HCT116 (cell line): ENCODE measurements at regions not wholly inside any gene's neighbourhood (a gene's known extent, or its start where the extent isn't known, plus 50 kb on each side); places are given as distances from the start of the nearest gene placed in this dataset.

Source experiments
- ATAC-seq: fragments of 200-7000 bp; cut with Tn5 transposase; 2 replicates; pipeline ENCODE4 v1.9.1; 2020; ENCODE audit warnings: mild to moderate bottlenecking, moderate library complexity
- BruUV-seq: library from RNA; stranded (reverse); fragments of 400-500 nt; replicated peaks from 2 replicates; lab custom pipeline; 2021; lab: Mats Ljungman, UMichigan
- CTCF ChIA-PET: fragments of 300-600 bp; sonication (Branson Sonifier 250); formaldehyde crosslinking; loops from one replicate; lab custom pipeline; 2021; ENCODE audit warnings: antibody characterized with exemption; lab: Charles Lee
- POLR2A ChIA-PET: fragments of 300-600, 350-600 bp; sonication (Branson Sonifier 250); formaldehyde crosslinking; loops from one replicate; lab custom pipeline; 2021; ENCODE audit warnings: antibody characterized with exemption; lab: Charles Lee
- RAD21 ChIA-PET, 2 experiments: fragments of 300-600 bp; sonication (Branson Sonifier 250); formaldehyde crosslinking; loops; one replicate each; lab custom pipeline; 2023; ENCODE audit warnings: low total read pairs in 2 of 2; ENCODE audit not compliant: uncharacterized antibody in 2 of 2, unreplicated experiment in 2 of 2, low non-redundant PET in 1 of 2; lab: Charles Lee
- DNase-seq: peaks from one replicate; pipeline ENCODE4 v3.0.0-alpha.2; 2010; ENCODE audit warnings: low read depth, low spot score
- H2AFZ ChIP-seq: fragments of 200-600 bp; shearing (Covaris generic), sonication (generic); 2 replicates; pipeline ENCODE4 v1.6.1; 2017; ENCODE audit warnings: low read depth, mixed run types, mixed read lengths, antibody characterized with exemption, low read length; ENCODE audit not compliant: poor library complexity, severe bottlenecking
- H3K27ac ChIP-seq: 2 replicates; pipeline ENCODE4 v1.5.1; 2012; ENCODE audit warnings: low read depth, low read length
- H3K27me3 ChIP-seq: fragments of 200-600 bp; sonication (generic); 2 replicates; pipeline ENCODE4 v1.6.1; 2016; ENCODE audit warnings: mixed run types, low read length, mixed read lengths; ENCODE audit not compliant: insufficient read depth
- H3K36me3 ChIP-seq, 2 experiments: fragments of 200-500 bp in 1 of 2; fragments of 200-600 bp in 1 of 2; sonication (Bioruptor generic) in 1 of 2; sonication (generic) in 1 of 2; 2 replicates each; pipeline versions ENCODE4 v1.5.1 to v1.6.1; 2014 to 2016; ENCODE audit warnings: low read length in 2 of 2, inconsistent platforms in 1 of 2, mixed read lengths in 1 of 2, mixed run types in 1 of 2; ENCODE audit not compliant: insufficient read depth in 2 of 2, control insufficient read depth in 1 of 2
- H3K4me1 ChIP-seq, 2 experiments: fragments of 200-600 bp in 1 of 2; sonication (generic) in 1 of 2; 2 replicates each; pipeline versions ENCODE4 v1.5.1 to v1.6.1; 2012 to 2017; ENCODE audit warnings: low read length in 2 of 2, inconsistent platforms in 1 of 2, mild to moderate bottlenecking in 1 of 2, mixed read lengths in 1 of 2, mixed run types in 1 of 2, moderate library complexity in 1 of 2; ENCODE audit not compliant: insufficient read depth in 2 of 2, control insufficient read depth in 1 of 2
- H3K4me2 ChIP-seq: fragments of 200-600 bp; sonication (generic); 2 replicates; pipeline ENCODE4 v1.6.1; 2017; ENCODE audit warnings: mixed run types, low read length, mixed read lengths
- H3K4me3 ChIP-seq, 2 experiments: fragments of 200-600 bp in 1 of 2; sonication (generic) in 1 of 2; replicated peaks in 1 of 2; 2 replicates each; pipeline ENCODE4 v1.5.1; 2011 to 2016; ENCODE audit warnings: low read length in 2 of 2, control low read depth in 1 of 2, low read depth in 1 of 2, mild to moderate bottlenecking in 1 of 2, mixed read lengths in 1 of 2, mixed run types in 1 of 2
- H3K79me2 ChIP-seq: fragments of 200-600 bp; sonication (generic); 2 replicates; pipeline ENCODE4 v1.6.1; 2017; ENCODE audit warnings: mild to moderate bottlenecking, mixed run types, low read length, moderate library complexity, mixed read lengths; ENCODE audit not compliant: insufficient read depth
- H3K9ac ChIP-seq: fragments of 200-600 bp; sonication (generic); 2 replicates; pipeline ENCODE4 v1.6.1; 2016; ENCODE audit warnings: low read length, mixed read lengths
- H3K9me2 ChIP-seq: fragments of 200-600 bp; sonication (generic), shearing (Covaris generic); 2 replicates; pipeline ENCODE4 v1.6.1; 2017; ENCODE audit warnings: mixed run types, mild to moderate bottlenecking, moderate library complexity; ENCODE audit not compliant: insufficient read depth
- H3K9me3 ChIP-seq, 2 experiments: fragments of 200-500 bp in 1 of 2; fragments of 200-600 bp in 1 of 2; sonication (Bioruptor generic) in 1 of 2; sonication (generic) in 1 of 2; 2 replicates each; pipeline ENCODE4 v1.6.1; 2014 to 2017; ENCODE audit warnings: low read length in 2 of 2, mixed read lengths in 2 of 2, inconsistent platforms in 1 of 2, low read depth in 1 of 2, mild to moderate bottlenecking in 1 of 2, mixed run types in 1 of 2, moderate library complexity in 1 of 2; ENCODE audit not compliant: control insufficient read depth in 1 of 2, insufficient read depth in 1 of 2
- H4K20me1 ChIP-seq: fragments of 200-600 bp; sonication (generic), shearing (Covaris generic); 2 replicates; pipeline ENCODE4 v1.6.1; 2017; ENCODE audit warnings: mixed run types, mild to moderate bottlenecking, moderate library complexity; ENCODE audit not compliant: insufficient read depth
- ATF3 ChIP-seq: IDR thresholded peaks from 2 replicates; pipeline ENCODE4 v1.6.1; 2012
- CBX3 ChIP-seq: IDR thresholded peaks from 2 replicates; pipeline ENCODE4 v1.6.1; 2012; ENCODE audit warnings: low read depth
- CTCF ChIP-seq, 3 experiments: fragments of 200-600 bp in 1 of 3; sonication (generic) in 1 of 3; IDR thresholded peaks in 2 of 3; conservative IDR thresholded peaks in 1 of 3; 2 replicates each; pipeline ENCODE4 v1.5.1; 2012 to 2017; ENCODE audit warnings: low read depth in 2 of 3, low read length in 2 of 3, antibody characterized with exemption in 1 of 3, borderline replicate concordance in 1 of 3, control low read depth in 1 of 3, mild to moderate bottlenecking in 1 of 3, mixed read lengths in 1 of 3, mixed run types in 1 of 3, moderate library complexity in 1 of 3; ENCODE audit not compliant: insufficient read depth in 1 of 3
- EGR1 ChIP-seq: IDR thresholded peaks from 2 replicates; pipeline ENCODE4 v1.6.1; 2012; ENCODE audit warnings: low read depth
- ELF1 ChIP-seq: IDR thresholded peaks from 2 replicates; pipeline ENCODE4 v1.6.1; 2012; ENCODE audit warnings: low read depth, borderline replicate concordance
- EZH2 ChIP-seq: fragments of 200-600 bp; sonication (generic); IDR thresholded peaks from 2 replicates; pipeline ENCODE4 v1.6.1; 2017; ENCODE audit warnings: antibody characterized with exemption, mixed run types
- FOSL1 ChIP-seq: IDR thresholded peaks from 2 replicates; pipeline ENCODE4 v1.6.1; 2012; ENCODE audit warnings: low read depth
- JUND ChIP-seq: IDR thresholded peaks from 2 replicates; pipeline ENCODE4 v1.6.1; 2012
- MAX ChIP-seq: IDR thresholded peaks from 2 replicates; pipeline ENCODE4 v1.6.1; 2012
- POLR2A ChIP-seq: IDR thresholded peaks from 2 replicates; pipeline ENCODE4 v1.7.0; 2011; ENCODE audit warnings: borderline replicate concordance; ENCODE audit not compliant: insufficient read depth, insufficient read length; ENCODE audit errors: extremely low read depth
- POLR2AphosphoS5 ChIP-seq: IDR thresholded peaks from 2 replicates; pipeline ENCODE4 v1.6.1; 2011; ENCODE audit warnings: mild to moderate bottlenecking, low read depth, low read length, moderate library complexity
- RAD21 ChIP-seq: IDR thresholded peaks from 2 replicates; pipeline ENCODE4 v1.6.1; 2012; ENCODE audit warnings: low read depth, mild to moderate bottlenecking
- REST ChIP-seq: IDR thresholded peaks from 2 replicates; pipeline ENCODE4 v1.6.1; 2012; ENCODE audit warnings: low read depth
- SRF ChIP-seq: IDR thresholded peaks from 2 replicates; pipeline ENCODE4 v1.6.1; 2012; ENCODE audit warnings: low read depth
- TCF7L2 ChIP-seq: IDR thresholded peaks from 2 replicates; pipeline ENCODE4 v1.7.0; 2011; ENCODE audit warnings: borderline replicate concordance, inconsistent platforms; ENCODE audit not compliant: insufficient read depth, insufficient read length; ENCODE audit errors: extremely low read depth
- YY1 ChIP-seq: IDR thresholded peaks from 2 replicates; pipeline ENCODE4 v1.6.1; 2011; ENCODE audit warnings: low read length, low read depth, moderate library complexity, mild to moderate bottlenecking; ENCODE audit not compliant: insufficient replicate concordance; ENCODE audit errors: extremely low read depth
- ZFX ChIP-seq: fragments of 450-650 bp; IDR thresholded peaks from 2 replicates; pipeline ENCODE4 v1.6.1; 2017
- ZNF274 ChIP-seq: fragments of 200-500 bp; sonication (Bioruptor generic); IDR thresholded peaks from 2 replicates; pipeline ENCODE4 v1.6.1; 2014; ENCODE audit warnings: mild to moderate bottlenecking, low read depth, low read length, inconsistent platforms
- intact Hi-C: fragments of 100-400 bp; cut with micrococcal nuclease; formaldehyde crosslinking; loops from 2 replicates; pipeline ENCODE4 v1.10.0; 2022

- DNase-seq, result no peak
- TF ChIP-seq YY1 (no peak), TCF7L2 (no peak), FOSL1 (no peak), CTCF (IDR thresholded peaks at IDR 0.05 in 2 of 3, conservative IDR thresholded peaks at IDR 0.05 in 1 of 3; ENCODE audit: borderline replicate concordance in 1 of 3, insufficient read depth in 1 of 3, low read depth in 2 of 3, low read length in 2 of 3) (no peak), REST (no peak), ATF3 (no peak), ZNF274 (no peak), EZH2 (no peak), MAX (no peak), CBX3 (no peak), JUND (no peak), EGR1 (no peak), ZFX (no peak), POLR2AphosphoS5 (no peak), RAD21 (no peak), ELF1 (no peak), POLR2A (no peak), SRF (no peak)
- TF ChIP-seq, all 23 proteins: peak for 0
- Histone ChIP-seq H3K4me1 (no peaks in the 10 kb centered on the region), H3K79me2 (no peaks in the 10 kb centered on the region), H2AFZ (no peak overlapping the region), H3K9ac (no peak overlapping the region), H3K36me3 (no peaks in the 10 kb centered on the region), H3K9me2 (no peaks in the 10 kb centered on the region), H3K4me2 (no peak overlapping the region), H3K27me3 (no peaks in the 10 kb centered on the region), H4K20me1 (no peaks in the 10 kb centered on the region), H3K27ac (no peak overlapping the region), H3K4me3 (no peak overlapping the region), H3K9me3 (no peaks in the 10 kb centered on the region)
- ATAC-seq, result no peak
- ChIA-PET POLR2A (no interaction called here), RAD21 (no interaction called here), CTCF (no interaction called here)
- BruUV-seq, result no TSS peak
- intact Hi-C loops, result no loop called here
Measured at GRCh38 chr2:176470713-176471112, 201.5 kb downstream of the MTX2 start.
